Activated CD4-positive, alpha-beta T cell treated with anti-CD3 and anti-CD28 coated beads, Interleukin-2, amount 50 U/mL, for 48 hours (primary cell): ENCODE measurements at regions not wholly inside any gene's neighbourhood (a gene's known extent, or its start where the extent isn't known, plus 50 kb on each side); places are given as distances from the start of the nearest gene placed in this dataset.
"Not testable (repeated sequence)": the region's sequence is repeated elsewhere in the genome, so short reads cannot be mapped to it uniquely, and the experiment has no call there.

Source experiments
- DNase-seq, 2 experiments: peaks; one replicate each; pipeline ENCODE4 v3.0.0-alpha.2; 2020

GRCh38 chr14:34169561-34169960 lies 218.7 kb upstream of the EGLN3 start:
- DNase-seq = no peak

- DNase-seq = no peak
Observed at GRCh38 chr14:34168656-34169055, 217.8 kb upstream of the EGLN3 start.

- no peak for DNase-seq
Observed at GRCh38 chr14:34165847-34166350, 215.0 kb upstream of the EGLN3 start.

GRCh38 chr14:34164162-34164864 lies 213.4 kb upstream of the EGLN3 start:
- DNase-seq = no peak

- no peak for DNase-seq
Observed at GRCh38 chr14:34161351-34162082, 210.6 kb upstream of the EGLN3 start.

GRCh38 chr14:34160619-34161018 lies 209.7 kb upstream of the EGLN3 start:
- no peak for DNase-seq

GRCh38 chr14:34157651-34158050 lies 206.8 kb upstream of the EGLN3 start:
- no peak for DNase-seq

- DNase-seq = no peak
Observed at GRCh38 chr14:34147461-34147860, 196.6 kb upstream of the EGLN3 start.

GRCh38 chr14:34140127-34140526 lies 189.3 kb upstream of the EGLN3 start:
- not testable (repeated sequence) for DNase-seq

GRCh38 chr14:34139160-34140121 lies 188.6 kb upstream of the EGLN3 start:
- not testable (repeated sequence) for DNase-seq

- no peak for DNase-seq
Observed at GRCh38 chr14:34138175-34138574, 187.3 kb upstream of the EGLN3 start.

- DNase-seq = no peak
Observed at GRCh38 chr14:34137001-34137745, 186.3 kb upstream of the EGLN3 start.

GRCh38 chr14:34135492-34135891 lies 184.6 kb upstream of the EGLN3 start:
- no peak for DNase-seq

- no peak for DNase-seq
Observed at GRCh38 chr14:34134484-34134883, 183.6 kb upstream of the EGLN3 start.

GRCh38 chr14:34129927-34130552 lies 179.2 kb upstream of the EGLN3 start:
- no peak for DNase-seq

GRCh38 chr14:34128665-34129064 lies 177.8 kb upstream of the EGLN3 start:
- DNase-seq = no peak

GRCh38 chr14:34126586-34126985 lies 175.7 kb upstream of the EGLN3 start:
- no peak for DNase-seq

GRCh38 chr14:34124585-34124984 lies 173.7 kb upstream of the EGLN3 start:
- no peak for DNase-seq

GRCh38 chr14:34122650-34123049 lies 171.8 kb upstream of the EGLN3 start:
- no peak for DNase-seq

- DNase-seq = no peak
Observed at GRCh38 chr14:34122081-34122480, 171.2 kb upstream of the EGLN3 start.

GRCh38 chr14:34120185-34120977 lies 169.5 kb upstream of the EGLN3 start:
- DNase-seq = peak in 1 of 2 experiments; percentile 16
